Activated B cell treated with CpG ODN at 0.5 μM for 24 hours (primary cell): ENCODE measurements at regions not wholly inside any gene's neighbourhood (a gene's known extent, or its start where the extent isn't known, plus 50 kb on each side); places are given as distances from the start of the nearest gene placed in this dataset.

Experiments used
- ATAC-seq: fragments of 200-7000 bp; cut with Tn5 transposase; one replicate; pipeline ENCODE4 v1.10.0; 2021; ENCODE audit warnings: low read depth, mild to moderate bottlenecking, moderate library complexity
- CTCF ChIA-PET: fragments of 350-600 bp; sonication (Branson Sonifier 250); formaldehyde crosslinking; loops from one replicate; lab custom pipeline; 2021; ENCODE audit warnings: antibody characterized with exemption; lab: Charles Lee
- POLR2A ChIA-PET: fragments of 350-600 bp; sonication (Branson Sonifier 250); formaldehyde crosslinking; loops from one replicate; lab custom pipeline; 2021; ENCODE audit warnings: antibody characterized with exemption; lab: Charles Lee
- DNase-seq: peaks from one replicate; pipeline ENCODE4 v3.0.0; 2022
- H3K27ac Mint-ChIP-seq: one replicate; pipeline ENCODE4 v1.8.0; 2020; ENCODE audit warnings: mixed read lengths
- H3K27me3 Mint-ChIP-seq: one replicate; pipeline ENCODE4 v1.8.0; 2021; ENCODE audit warnings: mixed read lengths
- H3K36me3 Mint-ChIP-seq: one replicate; pipeline ENCODE4 v1.8.0; 2021; ENCODE audit warnings: low read depth, mixed read lengths
- H3K4me1 Mint-ChIP-seq: one replicate; pipeline ENCODE4 v1.8.0; 2021; ENCODE audit warnings: mixed read lengths
- H3K4me3 Mint-ChIP-seq: one replicate; pipeline ENCODE4 v1.8.0; 2020; ENCODE audit warnings: mild to moderate bottlenecking, mixed read lengths
- H3K9me3 Mint-ChIP-seq: one replicate; pipeline ENCODE4 v1.8.0; 2020; ENCODE audit warnings: mixed read lengths
- intact Hi-C: fragments of 100-400 bp; cut with micrococcal nuclease; formaldehyde crosslinking; loops from one replicate; pipeline ENCODE4 v1.15.1; 2024
- TF ChIP-seq, protein P1 (sequence below): fragments of 200-600 bp; IDR thresholded peaks from one replicate; pipeline ENCODE4 v1.8.0; 2022; ENCODE audit warnings: antibody characterized with exemption, mild to moderate bottlenecking

DNA sequence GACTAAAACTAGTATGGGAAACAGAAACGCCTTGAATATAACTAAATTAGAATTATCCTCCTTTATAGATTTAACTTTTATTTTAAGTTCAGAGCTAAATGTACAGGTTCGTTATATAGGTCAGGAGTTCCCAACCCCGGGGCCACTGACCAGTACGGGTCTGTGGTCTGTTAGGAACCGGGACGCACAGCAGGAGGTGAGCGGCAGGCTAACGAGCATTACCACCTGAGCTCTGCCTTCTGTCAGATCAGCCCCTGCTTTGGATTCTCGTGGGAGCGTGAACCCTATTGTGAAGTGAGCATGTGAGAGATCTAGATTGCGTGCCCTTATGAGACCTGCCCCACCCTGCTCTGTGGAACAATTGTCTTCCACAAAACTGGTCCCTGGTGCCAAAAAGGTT, 51.0 kb downstream of the FAT4 start:
- ChIA-PET POLR2A (no interaction called here), CTCF (no interaction called here)
- H3K27ac Mint-ChIP-seq: no peak overlapping the region
- no peaks in the 10 kb centered on the region for H3K4me1 Mint-ChIP-seq
- H3K4me3 Mint-ChIP-seq: no peak overlapping the region
- no peaks in the 10 kb centered on the region for H3K27me3 Mint-ChIP-seq
- DNase-seq: no peak
- H3K36me3 Mint-ChIP-seq: no peaks in the 10 kb centered on the region
- TF ChIP-seq, protein P1, sequence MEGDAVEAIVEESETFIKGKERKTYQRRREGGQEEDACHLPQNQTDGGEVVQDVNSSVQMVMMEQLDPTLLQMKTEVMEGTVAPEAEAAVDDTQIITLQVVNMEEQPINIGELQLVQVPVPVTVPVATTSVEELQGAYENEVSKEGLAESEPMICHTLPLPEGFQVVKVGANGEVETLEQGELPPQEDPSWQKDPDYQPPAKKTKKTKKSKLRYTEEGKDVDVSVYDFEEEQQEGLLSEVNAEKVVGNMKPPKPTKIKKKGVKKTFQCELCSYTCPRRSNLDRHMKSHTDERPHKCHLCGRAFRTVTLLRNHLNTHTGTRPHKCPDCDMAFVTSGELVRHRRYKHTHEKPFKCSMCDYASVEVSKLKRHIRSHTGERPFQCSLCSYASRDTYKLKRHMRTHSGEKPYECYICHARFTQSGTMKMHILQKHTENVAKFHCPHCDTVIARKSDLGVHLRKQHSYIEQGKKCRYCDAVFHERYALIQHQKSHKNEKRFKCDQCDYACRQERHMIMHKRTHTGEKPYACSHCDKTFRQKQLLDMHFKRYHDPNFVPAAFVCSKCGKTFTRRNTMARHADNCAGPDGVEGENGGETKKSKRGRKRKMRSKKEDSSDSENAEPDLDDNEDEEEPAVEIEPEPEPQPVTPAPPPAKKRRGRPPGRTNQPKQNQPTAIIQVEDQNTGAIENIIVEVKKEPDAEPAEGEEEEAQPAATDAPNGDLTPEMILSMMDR: no peak
- no peaks in the 10 kb centered on the region for H3K9me3 Mint-ChIP-seq
- intact Hi-C loops: no loop called here
- ATAC-seq: no peak

DNA sequence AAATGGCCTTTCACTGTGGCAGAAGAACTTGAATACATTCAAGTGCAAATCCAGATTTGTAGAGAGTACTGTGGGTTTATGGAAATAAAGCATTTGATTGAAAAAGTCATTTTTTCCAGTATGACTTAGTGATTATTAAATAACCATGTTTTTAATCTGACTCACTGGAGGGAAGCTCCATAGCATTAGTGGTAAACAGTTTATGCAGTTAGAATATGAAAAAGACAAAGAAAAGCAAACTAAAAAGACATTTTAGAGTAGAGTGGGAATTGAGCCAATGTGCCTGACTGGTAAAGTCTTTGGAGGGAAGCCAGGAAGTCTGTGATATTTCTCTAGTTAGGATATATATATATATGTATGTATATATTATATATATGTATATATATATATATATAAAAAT, 53.4 kb downstream of the FAT4 start:
- Mint-ChIP-seq H3K27me3 (no peaks in the 10 kb centered on the region), H3K9me3 (no peaks in the 10 kb centered on the region), H3K4me3 (no peak overlapping the region), H3K36me3 (no peaks in the 10 kb centered on the region), H3K27ac (no peak overlapping the region), H3K4me1 (no peaks in the 10 kb centered on the region)
- ATAC-seq (no peak), DNase-seq (no peak)
- CTCF ChIA-PET: no interaction called here
- TF ChIP-seq, protein P1: no peak
- intact Hi-C loops: no loop called here
- POLR2A ChIA-PET: no interaction called here

- intact Hi-C loops: no loop called here
- Mint-ChIP-seq H3K36me3 (no peaks in the 10 kb centered on the region), H3K9me3 (no peaks in the 10 kb centered on the region), H3K4me3 (no peak overlapping the region), H3K27me3 (no peaks in the 10 kb centered on the region), H3K4me1 (no peaks in the 10 kb centered on the region), H3K27ac (no peak overlapping the region)
- POLR2A ChIA-PET: no interaction called here
- TF ChIP-seq, protein P1: no peak
- ATAC-seq (no peak), DNase-seq (no peak)
- CTCF ChIA-PET: no interaction called here
Observed at GRCh38 chr4:125368671-125369081, 53.9 kb downstream of the FAT4 start.

GRCh38 chr4:125369098-125369497, 54.3 kb downstream of the FAT4 start:
- DNase-seq: no peak
- ChIA-PET POLR2A (no interaction called here), CTCF (no interaction called here)
- intact Hi-C loops: no loop called here
- H3K4me3 Mint-ChIP-seq: no peak overlapping the region
- no peaks in the 10 kb centered on the region for H3K4me1 Mint-ChIP-seq
- no peak for ATAC-seq
- H3K36me3 Mint-ChIP-seq: no peaks in the 10 kb centered on the region
- no peaks in the 10 kb centered on the region for H3K27me3 Mint-ChIP-seq
- TF ChIP-seq, protein P1: no peak
- H3K27ac Mint-ChIP-seq: no peak overlapping the region
- H3K9me3 Mint-ChIP-seq: no peaks in the 10 kb centered on the region

GRCh38 chr4:125370478-125370877, 55.7 kb downstream of the FAT4 start:
- Mint-ChIP-seq H3K27me3 (no peaks in the 10 kb centered on the region), H3K4me3 (no peak overlapping the region), H3K9me3 (no peaks in the 10 kb centered on the region), H3K27ac (no peak overlapping the region), H3K4me1 (no peaks in the 10 kb centered on the region), H3K36me3 (no peaks in the 10 kb centered on the region)
- DNase-seq (no peak), ATAC-seq (no peak)
- intact Hi-C loops: no loop called here
- TF ChIP-seq, protein P1: no peak
- CTCF ChIA-PET: no interaction called here
- POLR2A ChIA-PET: no interaction called here
